Lower leg skin (tissue), 4 donors: ENCODE measurements at regions not wholly inside any gene's neighbourhood (a gene's known extent, or its start where the extent isn't known, plus 50 kb on each side); places are given as distances from the start of the nearest gene placed in this dataset.

Experiments
- DNase-seq, 2 donors: peaks; one replicate each; pipeline ENCODE4 v3.0.0-alpha.2; 2019; ENCODE audit warnings: low spot score in 2 of 2
- H3K4me3 ChIP-seq: fragments of 200-600 bp; sonication (generic); 2 replicates; pipeline ENCODE4 v1.5.1; 2017; ENCODE audit warnings: mild to moderate bottlenecking, low read depth; ENCODE audit not compliant: poor library complexity, severe bottlenecking
- POLR2A ChIP-seq, 2 donors: fragments of 450-650 bp; IDR thresholded peaks; one replicate each; pipeline ENCODE4 v1.6.1; 2016 to 2017; ENCODE audit warnings: antibody characterized with exemption in 2 of 2, mild to moderate bottlenecking in 1 of 2, moderate library complexity in 1 of 2
- WGBS, 2 donors: methylation state at CpG; one replicate each; pipeline ENCODE4 v1.1.5; 2018; 5-methylcytosine and 5-hydroxymethylcytosine counted together
- intact Hi-C: fragments of 100-400 bp; cut with DNase I; formaldehyde crosslinking; loops from one replicate; pipeline ENCODE4 v1.15.0; 2023; ENCODE audit warnings: low total_unique reads
- TF ChIP-seq, protein P1 (sequence below), 3 donors: fragments of 450-650 bp; IDR thresholded peaks; one replicate each; pipeline ENCODE4 v1.5.1; 2016; ENCODE audit warnings: antibody characterized with exemption in 3 of 3, mild to moderate bottlenecking in 3 of 3, moderate library complexity in 2 of 3

DNA sequence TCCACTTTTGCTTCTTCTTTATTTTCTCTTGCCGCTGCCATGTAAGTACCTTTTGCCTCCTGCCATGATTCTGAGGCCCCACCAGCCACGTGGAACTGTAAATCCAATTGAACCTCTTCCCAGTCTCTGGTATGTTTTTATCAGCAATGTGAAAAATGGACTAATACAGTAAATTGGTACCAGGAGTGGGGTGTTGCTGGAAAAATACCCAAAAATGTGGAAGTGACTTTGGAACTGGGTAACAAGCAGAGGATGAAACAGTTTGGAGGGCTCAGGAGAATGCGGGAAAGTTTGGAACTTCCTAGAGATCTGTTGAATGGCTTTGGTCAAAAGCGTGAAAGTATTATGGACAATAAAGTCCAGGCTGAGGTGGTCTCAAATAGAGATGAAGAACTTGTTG lies 670.3 kb upstream of the ZWINT start:
- no peak for TF ChIP-seq POLR2A (IDR thresholded peaks at IDR 0.05)
- TF ChIP-seq, protein P1, sequence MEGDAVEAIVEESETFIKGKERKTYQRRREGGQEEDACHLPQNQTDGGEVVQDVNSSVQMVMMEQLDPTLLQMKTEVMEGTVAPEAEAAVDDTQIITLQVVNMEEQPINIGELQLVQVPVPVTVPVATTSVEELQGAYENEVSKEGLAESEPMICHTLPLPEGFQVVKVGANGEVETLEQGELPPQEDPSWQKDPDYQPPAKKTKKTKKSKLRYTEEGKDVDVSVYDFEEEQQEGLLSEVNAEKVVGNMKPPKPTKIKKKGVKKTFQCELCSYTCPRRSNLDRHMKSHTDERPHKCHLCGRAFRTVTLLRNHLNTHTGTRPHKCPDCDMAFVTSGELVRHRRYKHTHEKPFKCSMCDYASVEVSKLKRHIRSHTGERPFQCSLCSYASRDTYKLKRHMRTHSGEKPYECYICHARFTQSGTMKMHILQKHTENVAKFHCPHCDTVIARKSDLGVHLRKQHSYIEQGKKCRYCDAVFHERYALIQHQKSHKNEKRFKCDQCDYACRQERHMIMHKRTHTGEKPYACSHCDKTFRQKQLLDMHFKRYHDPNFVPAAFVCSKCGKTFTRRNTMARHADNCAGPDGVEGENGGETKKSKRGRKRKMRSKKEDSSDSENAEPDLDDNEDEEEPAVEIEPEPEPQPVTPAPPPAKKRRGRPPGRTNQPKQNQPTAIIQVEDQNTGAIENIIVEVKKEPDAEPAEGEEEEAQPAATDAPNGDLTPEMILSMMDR (IDR thresholded peaks at IDR 0.05), result no peak
- DNase-seq, result no peak
- intact Hi-C loops, result no loop called here
- no peak overlapping the region for H3K4me3 ChIP-seq
- WGBS, 2 donors, result 89 to 94% methylated on average over 4 of the region's 4 CpGs

DNA sequence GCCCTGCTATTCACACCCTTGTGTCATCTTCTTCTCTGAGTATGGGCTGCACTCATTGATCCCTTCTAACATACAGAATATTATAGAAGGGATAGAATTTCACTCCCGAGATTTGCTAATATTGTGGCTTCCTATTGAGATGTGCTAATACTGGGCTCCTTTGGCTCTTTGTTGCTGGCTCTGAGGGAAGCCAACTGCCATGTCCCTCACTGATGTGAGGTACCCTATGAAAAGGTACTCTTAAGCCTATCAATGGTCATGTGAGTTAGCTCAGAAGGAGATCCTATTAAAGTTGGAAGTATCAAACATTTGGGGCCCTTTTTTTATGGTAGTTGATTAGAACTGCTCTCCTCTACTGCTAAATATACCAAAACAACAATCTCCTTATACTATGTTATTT lies 665.2 kb upstream of the ZWINT start:
- intact Hi-C loops, result no loop called here
- H3K4me3 ChIP-seq, result no peak overlapping the region
- WGBS, 2 donors, result 71 to 79% methylated on average over 1 of the region's 1 CpG
- DNase-seq, result no peak
- TF ChIP-seq, protein P1 (IDR thresholded peaks at IDR 0.05), result no peak
- TF ChIP-seq POLR2A (IDR thresholded peaks at IDR 0.05), result no peak

DNA sequence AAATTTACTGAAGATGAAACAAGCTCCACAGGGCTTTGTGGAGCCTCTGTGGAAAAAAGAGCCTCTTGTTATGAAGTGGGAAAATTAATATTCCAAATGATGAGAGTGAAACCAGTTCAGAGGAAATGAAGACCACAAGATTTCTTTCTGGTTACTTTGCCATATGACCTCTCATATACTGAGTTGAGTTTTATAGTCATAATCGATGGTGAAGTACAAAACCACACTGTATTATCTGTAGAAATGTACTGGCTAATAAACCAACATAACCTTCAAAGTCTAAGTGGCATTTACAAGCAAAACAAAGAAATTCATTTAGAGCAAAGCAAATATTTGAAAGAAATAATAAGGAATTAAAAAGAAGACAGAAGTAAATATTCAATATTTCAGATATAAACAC lies 662.6 kb upstream of the ZWINT start:
- intact Hi-C loops, result no loop called here
- TF ChIP-seq, protein P1 (IDR thresholded peaks at IDR 0.05), result no peak
- TF ChIP-seq POLR2A (IDR thresholded peaks at IDR 0.05), result no peak
- H3K4me3 ChIP-seq, result no peak overlapping the region
- no peak for DNase-seq
- WGBS, 2 donors, result 76 to 78% methylated on average over 1 of the region's 1 CpG

DNA sequence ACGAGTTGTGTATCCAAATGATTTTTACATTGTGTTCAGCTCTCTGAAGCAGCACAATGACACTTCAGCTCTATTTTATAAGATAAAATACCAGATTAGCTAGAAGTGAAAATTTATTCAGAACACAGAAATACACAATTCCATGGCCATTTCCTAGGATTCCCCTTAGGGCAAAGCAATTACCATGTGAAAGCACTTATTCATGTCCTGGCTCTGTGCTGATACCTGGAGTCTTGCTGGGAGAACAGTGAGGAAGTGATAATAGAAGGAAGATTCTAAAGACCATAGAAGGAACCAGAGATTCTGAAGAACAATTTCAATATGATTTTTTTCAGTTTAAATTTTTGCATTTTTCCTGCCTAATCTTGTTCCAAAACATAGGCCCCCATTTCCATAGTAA lies 657.4 kb upstream of the ZWINT start:
- 45 to 46% methylated on average over 1 of the region's 1 CpG for WGBS, 2 donors
- intact Hi-C loops, result no loop called here
- no peak for TF ChIP-seq POLR2A (IDR thresholded peaks at IDR 0.05)
- TF ChIP-seq, protein P1 (IDR thresholded peaks at IDR 0.05), result no peak
- DNase-seq, result no peak
- H3K4me3 ChIP-seq, result no peak overlapping the region

DNA sequence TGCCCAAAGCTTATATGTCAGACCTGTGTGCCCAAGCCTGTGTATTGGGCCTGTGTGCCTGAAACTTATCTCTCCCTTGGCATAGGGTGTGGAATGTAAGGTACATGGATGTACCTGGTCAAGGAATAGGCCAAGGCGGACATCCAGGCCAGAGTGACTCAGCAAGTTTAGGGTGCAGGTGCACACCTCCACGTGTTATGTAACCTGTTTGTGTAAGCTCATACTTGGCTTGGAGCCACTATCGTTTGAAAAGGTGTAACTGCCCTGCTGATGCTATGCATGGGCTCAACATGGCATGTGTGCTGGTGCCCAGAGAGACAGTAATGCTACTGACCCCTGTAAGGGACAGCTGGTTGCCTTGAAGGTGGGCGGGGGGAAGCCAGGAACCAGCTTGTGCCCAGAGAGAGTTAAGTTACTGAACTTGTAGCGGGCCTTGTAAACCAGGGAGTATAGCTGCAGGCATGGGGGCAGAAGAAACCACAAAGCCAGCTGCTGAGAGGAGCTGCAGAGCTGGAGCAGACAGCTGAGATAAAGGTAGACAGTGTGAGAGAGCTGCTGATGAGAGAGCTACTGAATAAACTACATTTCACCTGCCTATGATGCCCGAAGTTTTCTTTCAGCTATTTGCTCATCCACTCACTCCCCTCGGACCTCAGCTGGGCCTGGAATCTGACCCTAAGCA lies 656.4 kb upstream of the ZWINT start:
- no peak for DNase-seq
- TF ChIP-seq POLR2A (IDR thresholded peaks at IDR 0.05), result no peak
- TF ChIP-seq, protein P1 (IDR thresholded peaks at IDR 0.05), result no peak
- H3K4me3 ChIP-seq, result no peak overlapping the region
- WGBS, 2 donors, result 69 to 81% methylated on average over 7 of the region's 7 CpGs
- intact Hi-C loops, result no loop called here
